Gastrocnemius medialis (tissue), 4 donors: ENCODE measurements at regions not wholly inside any gene's neighbourhood (a gene's known extent, or its start where the extent isn't known, plus 50 kb on each side); places are given as distances from the start of the nearest gene placed in this dataset.

Source experiments
- ATAC-seq, 2 donors: fragments of 150-250 bp; one replicate each; pipeline ENCODE4 v1.9.1; 2016
- DNase-seq, 2 donors: peaks; one replicate each; pipeline ENCODE4 v3.0.0-alpha.2; 2019
- H3K27ac ChIP-seq, 4 donors: fragments of 200-600 bp; sonication (generic); 1 replicate in 1 of 4; 2 replicates in 3 of 4; pipeline ENCODE4 v1.5.1; 2016 to 2018; ENCODE audit warnings: mild to moderate bottlenecking in 2 of 4, moderate library complexity in 1 of 4
- H3K27me3 ChIP-seq, 3 donors: fragments of 200-600 bp; sonication (generic) in 2 of 3; 1 replicate in 1 of 3; 2 replicates in 2 of 3; pipeline versions ENCODE4 v1.5.1 to v1.6.0; 2016 to 2019; ENCODE audit warnings: mild to moderate bottlenecking in 1 of 3, moderate library complexity in 1 of 3
- H3K36me3 ChIP-seq, 2 donors: fragments of 200-600 bp; sonication (generic) in 1 of 2; one replicate each; pipeline ENCODE4 v1.5.1; 2017 to 2018
- H3K4me1 ChIP-seq, 2 donors: fragments of 200-600 bp; sonication (generic) in 1 of 2; one replicate each; pipeline ENCODE4 v1.5.1; 2016 to 2017; ENCODE audit warnings: mild to moderate bottlenecking in 2 of 2
- H3K4me3 ChIP-seq, 4 donors: fragments of 200-600 bp; sonication (generic) in 3 of 4; 1 replicate in 1 of 4; 2 replicates in 3 of 4; pipeline ENCODE4 v1.5.1; 2016 to 2019; ENCODE audit warnings: mild to moderate bottlenecking in 2 of 4
- H3K9me3 ChIP-seq, 3 donors: fragments of 200-600 bp; sonication (generic) in 2 of 3; 1 replicate in 1 of 3; 2 replicates in 2 of 3; pipeline ENCODE4 v1.5.1; 2016 to 2019
- POLR2A ChIP-seq, 2 donors: fragments of 450-650 bp; IDR thresholded peaks; one replicate each; pipeline ENCODE4 v1.6.1; 2017; ENCODE audit warnings: antibody characterized with exemption in 2 of 2, mild to moderate bottlenecking in 2 of 2, moderate library complexity in 2 of 2
- in situ Hi-C, 4 donors: fragments of 200-750 bp; cut with MboI; loops; one replicate each; pipeline versions ENCODE4 v1.15.0 to v1.8.0; 2017; ENCODE audit warnings: low sequenced_read_pairs in 4 of 4
- intact Hi-C: fragments of 100-400 bp; cut with DNase I; formaldehyde crosslinking; loops from one replicate; pipeline ENCODE4 v1.15.1; 2023; ENCODE audit warnings: low total_unique reads
- TF ChIP-seq, protein P1 (sequence below), 5 experiments: fragments of 450-650 bp in 3 of 5; fragments of 200-600 bp in 2 of 5; sonication (generic) in 2 of 5; IDR thresholded peaks in 4 of 5; conservative IDR thresholded peaks in 1 of 5; 1 replicate in 4 of 5; 2 replicates in 1 of 5; pipeline ENCODE4 v1.5.1; 2016 to 2019; ENCODE audit warnings: antibody characterized with exemption in 5 of 5, mild to moderate bottlenecking in 3 of 5, moderate library complexity in 3 of 5

DNA sequence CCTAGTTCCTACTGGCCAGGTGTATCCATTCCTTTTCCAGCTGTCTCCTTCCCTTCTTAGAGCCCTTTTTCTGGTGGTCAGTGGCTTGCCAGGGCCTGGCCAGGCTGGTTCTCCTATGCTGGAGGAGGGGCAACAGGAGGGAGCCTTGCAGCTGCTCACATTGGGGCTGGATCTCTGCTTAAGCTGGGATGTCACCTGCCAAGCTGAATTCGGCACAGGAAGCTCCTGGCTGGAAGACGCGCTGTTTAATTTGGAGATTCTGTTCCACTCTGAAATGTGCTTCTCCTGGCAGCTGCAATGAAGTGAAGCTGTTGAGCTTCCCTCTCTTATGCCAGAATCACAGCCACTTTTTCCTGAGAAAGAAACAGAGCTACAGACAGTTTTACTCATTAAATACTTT lies 56.0 kb upstream of the POU3F1 start:
- DNase-seq (no peak), ATAC-seq (no peak)
- no peaks in the 10 kb centered on the region for H3K36me3 ChIP-seq
- TF ChIP-seq, protein P1, sequence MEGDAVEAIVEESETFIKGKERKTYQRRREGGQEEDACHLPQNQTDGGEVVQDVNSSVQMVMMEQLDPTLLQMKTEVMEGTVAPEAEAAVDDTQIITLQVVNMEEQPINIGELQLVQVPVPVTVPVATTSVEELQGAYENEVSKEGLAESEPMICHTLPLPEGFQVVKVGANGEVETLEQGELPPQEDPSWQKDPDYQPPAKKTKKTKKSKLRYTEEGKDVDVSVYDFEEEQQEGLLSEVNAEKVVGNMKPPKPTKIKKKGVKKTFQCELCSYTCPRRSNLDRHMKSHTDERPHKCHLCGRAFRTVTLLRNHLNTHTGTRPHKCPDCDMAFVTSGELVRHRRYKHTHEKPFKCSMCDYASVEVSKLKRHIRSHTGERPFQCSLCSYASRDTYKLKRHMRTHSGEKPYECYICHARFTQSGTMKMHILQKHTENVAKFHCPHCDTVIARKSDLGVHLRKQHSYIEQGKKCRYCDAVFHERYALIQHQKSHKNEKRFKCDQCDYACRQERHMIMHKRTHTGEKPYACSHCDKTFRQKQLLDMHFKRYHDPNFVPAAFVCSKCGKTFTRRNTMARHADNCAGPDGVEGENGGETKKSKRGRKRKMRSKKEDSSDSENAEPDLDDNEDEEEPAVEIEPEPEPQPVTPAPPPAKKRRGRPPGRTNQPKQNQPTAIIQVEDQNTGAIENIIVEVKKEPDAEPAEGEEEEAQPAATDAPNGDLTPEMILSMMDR (IDR thresholded peaks at IDR 0.05 in 4 of 5, conservative IDR thresholded peaks at IDR 0.05 in 1 of 5), result no peak
- no peak for TF ChIP-seq POLR2A (IDR thresholded peaks at IDR 0.05)
- in situ Hi-C loops, result no loop called here
- no peak overlapping the region for H3K27ac ChIP-seq
- H3K9me3 ChIP-seq, result no peaks in the 10 kb centered on the region
- intact Hi-C loops, result no loop called here
- H3K4me3 ChIP-seq, result no peak overlapping the region
- H3K4me1 ChIP-seq, result no peaks in the 10 kb centered on the region
- no peaks in the 10 kb centered on the region for H3K27me3 ChIP-seq

DNA sequence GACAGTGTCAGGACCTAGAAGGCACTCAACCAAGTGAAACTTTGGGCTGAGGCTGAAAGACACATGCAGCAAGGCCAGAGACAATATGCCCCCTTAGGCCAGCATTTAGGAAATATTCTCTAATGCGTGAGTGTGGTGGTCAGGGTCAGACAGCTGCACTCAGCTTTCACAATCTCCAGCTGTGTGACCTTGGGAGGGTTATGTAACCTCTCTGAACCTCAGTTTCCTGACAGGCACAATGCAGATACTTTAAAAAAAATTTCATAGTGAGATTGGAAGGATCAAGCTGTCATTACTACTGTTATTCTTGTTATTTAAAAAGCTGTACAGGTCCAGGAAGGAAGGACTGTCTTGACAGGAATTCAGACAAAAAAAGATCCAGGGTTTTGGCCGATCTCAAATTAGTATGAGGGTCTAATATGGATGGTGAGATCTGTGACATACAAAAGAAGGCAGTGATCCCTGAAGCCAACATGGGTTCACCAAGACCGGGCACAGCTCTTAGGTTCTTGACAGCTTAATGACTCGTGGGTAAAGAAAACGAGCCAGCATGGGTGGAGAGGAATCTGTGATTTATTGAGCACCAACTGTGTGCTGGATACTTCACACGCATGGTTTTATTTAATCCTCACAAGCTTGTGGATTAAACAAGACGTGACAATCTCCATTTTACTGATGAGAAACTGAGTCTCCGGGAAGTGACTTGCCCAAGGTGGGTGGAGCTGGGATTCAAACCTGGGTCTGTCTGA lies 54.6 kb upstream of the POU3F1 start:
- in situ Hi-C loops (no loop called here), intact Hi-C loops (no loop called here)
- Histone ChIP-seq H3K27me3 (no peaks in the 10 kb centered on the region), H3K36me3 (no peaks in the 10 kb centered on the region), H3K9me3 (no peaks in the 10 kb centered on the region), H3K27ac (no peak overlapping the region), H3K4me3 (no peak overlapping the region), H3K4me1 (no peaks in the 10 kb centered on the region)
- DNase-seq (no peak), ATAC-seq (no peak)
- TF ChIP-seq, protein P1 (IDR thresholded peaks at IDR 0.05 in 4 of 5, conservative IDR thresholded peaks at IDR 0.05 in 1 of 5), result no peak
- no peak for TF ChIP-seq POLR2A (IDR thresholded peaks at IDR 0.05)

DNA sequence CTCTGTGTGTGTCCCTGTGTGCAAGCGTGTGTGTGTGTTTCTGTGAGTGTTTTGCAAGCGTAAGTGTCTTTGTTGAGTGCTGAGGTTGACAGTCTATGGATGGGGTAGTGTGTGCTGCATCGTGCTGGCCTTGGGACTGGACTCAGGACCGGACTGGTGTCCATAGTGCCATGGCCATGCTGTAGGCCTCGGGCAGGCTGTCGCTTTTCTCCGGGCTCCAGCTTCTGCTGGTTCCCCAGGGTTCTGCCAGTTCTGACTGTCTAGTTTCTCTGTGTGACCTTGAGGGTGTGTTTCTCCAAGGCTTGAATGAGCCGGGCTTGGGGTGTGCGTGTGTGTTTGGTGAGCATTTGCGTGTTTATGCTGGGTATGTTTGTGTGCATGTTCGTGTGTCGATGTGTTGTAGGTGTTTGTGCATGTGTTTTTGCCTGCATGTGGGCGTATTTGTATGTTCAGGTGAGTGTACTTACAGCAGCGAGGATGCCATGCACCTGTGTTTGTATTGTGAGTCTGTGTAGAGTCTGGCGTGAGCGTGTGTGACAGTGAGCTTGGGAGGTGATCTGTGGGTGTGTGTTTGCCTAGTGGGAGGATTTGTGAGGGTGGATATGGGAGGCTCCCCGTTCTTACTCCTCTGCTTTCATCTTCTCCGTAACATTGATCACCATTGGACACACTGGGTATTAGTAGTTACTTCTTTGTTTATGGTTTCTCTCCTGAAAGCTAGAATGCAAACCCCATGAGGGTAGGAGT lies 51.7 kb upstream of the POU3F1 start:
- H3K36me3 ChIP-seq, result no peaks in the 10 kb centered on the region
- no peak overlapping the region for H3K4me3 ChIP-seq
- in situ Hi-C loops (no loop called here), intact Hi-C loops (no loop called here)
- no peak for DNase-seq
- H3K9me3 ChIP-seq, result no peaks in the 10 kb centered on the region
- no peaks in the 10 kb centered on the region for H3K4me1 ChIP-seq
- H3K27me3 ChIP-seq, result no peaks in the 10 kb centered on the region
- no peak overlapping the region for H3K27ac ChIP-seq
- TF ChIP-seq POLR2A (IDR thresholded peaks at IDR 0.05), result no peak
- ATAC-seq, result no peak

DNA sequence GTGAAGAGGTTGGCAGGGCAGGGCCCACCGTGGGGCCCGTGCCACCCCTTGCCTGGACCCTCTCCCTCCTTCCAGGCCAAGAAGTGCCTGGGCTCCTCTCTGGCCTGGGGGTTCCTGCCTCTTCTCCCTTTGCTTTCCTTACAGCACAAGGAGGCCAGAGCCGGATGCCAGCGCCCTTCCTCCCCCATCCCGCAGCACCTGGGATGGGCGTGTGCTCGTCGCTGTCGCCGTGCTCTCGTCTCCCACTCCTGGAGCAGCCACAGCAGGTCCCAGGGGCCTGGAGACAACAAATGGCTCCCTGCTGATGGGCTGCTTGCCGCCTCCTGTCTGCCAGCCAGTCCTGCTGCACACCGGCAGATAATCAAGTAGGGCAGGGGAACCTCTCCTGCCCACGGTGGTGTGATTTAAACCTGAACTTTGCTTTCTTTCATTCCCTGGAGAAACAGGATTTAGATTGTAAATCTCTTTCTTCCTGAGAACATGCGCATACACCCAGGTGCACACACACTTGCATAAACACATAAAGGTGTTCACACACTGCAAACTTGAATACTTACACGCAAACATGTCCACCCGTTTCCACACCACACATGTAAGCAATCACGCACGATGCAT lies 50.8 kb upstream of the POU3F1 start:
- Histone ChIP-seq H3K4me3 (no peak overlapping the region), H3K27me3 (no peaks in the 10 kb centered on the region), H3K4me1 (no peaks in the 10 kb centered on the region), H3K27ac (no peak overlapping the region), H3K9me3 (no peaks in the 10 kb centered on the region), H3K36me3 (no peaks in the 10 kb centered on the region)
- DNase-seq (no peak), ATAC-seq (no peak)
- TF ChIP-seq, protein P1 (IDR thresholded peaks at IDR 0.05 in 4 of 5, conservative IDR thresholded peaks at IDR 0.05 in 1 of 5), result no peak
- no peak for TF ChIP-seq POLR2A (IDR thresholded peaks at IDR 0.05)
- in situ Hi-C loops, result no loop called here
- intact Hi-C loops, result no loop called here
